SK-N-SH (cell line): ENCODE measurements at regions not wholly inside any gene's neighbourhood (a gene's known extent, or its start where the extent isn't known, plus 50 kb on each side); places are given as distances from the start of the nearest gene placed in this dataset.

Experiments used
- CHD2 ChIP-seq: fragments of 150-350 bp; IDR thresholded peaks from 2 replicates; pipeline ENCODE4 v1.6.1; 2018; ENCODE audit warnings: low read length; ENCODE audit not compliant: partially characterized antibody
- CTCF ChIP-seq: fragments of 200-600 bp; sonication (generic); IDR thresholded peaks from 2 replicates; pipeline ENCODE4 v1.6.1; 2017; ENCODE audit warnings: antibody characterized with exemption, mild to moderate bottlenecking, moderate library complexity
- ELF1 ChIP-seq: IDR thresholded peaks from 2 replicates; pipeline ENCODE4 v1.4.0; 2012
- FOXM1 ChIP-seq: IDR thresholded peaks from 2 replicates; pipeline ENCODE4 v1.4.0; 2012; ENCODE audit warnings: low read depth, mild to moderate bottlenecking
- JUND ChIP-seq: IDR thresholded peaks from 2 replicates; pipeline ENCODE4 v1.4.0; 2012
- MAX ChIP-seq: IDR thresholded peaks from 2 replicates; pipeline ENCODE4 v1.4.0; 2012; ENCODE audit warnings: low read depth
- POLR2AphosphoS5 ChIP-seq: IDR thresholded peaks from 2 replicates; pipeline ENCODE4 v1.6.1; 2012; ENCODE audit warnings: low read depth, low read length
- REST ChIP-seq: IDR thresholded peaks from 2 replicates; pipeline ENCODE4 v1.6.1; 2012; ENCODE audit warnings: mild to moderate bottlenecking, low read depth, low read length, moderate library complexity
- RFX5 ChIP-seq: IDR thresholded peaks from 2 replicates; pipeline ENCODE4 v1.6.1; 2012; ENCODE audit warnings: mild to moderate bottlenecking, improper control_type of control experiment, low read length
- SMC3 ChIP-seq: IDR thresholded peaks from 2 replicates; pipeline ENCODE4 v1.6.1; 2012; ENCODE audit warnings: low read depth, low read length, improper control_type of control experiment
- TAF1 ChIP-seq: IDR thresholded peaks from 2 replicates; pipeline ENCODE4 v1.6.1; 2012; ENCODE audit warnings: low read depth, mild to moderate bottlenecking, low read length, moderate library complexity, borderline replicate concordance
- YY1 ChIP-seq: IDR thresholded peaks from 2 replicates; pipeline ENCODE4 v1.4.0; 2012; ENCODE audit warnings: low read depth, mild to moderate bottlenecking
- TF ChIP-seq, protein P1 (sequence below): IDR thresholded peaks from 2 replicates; pipeline ENCODE4; 2012

DNA sequence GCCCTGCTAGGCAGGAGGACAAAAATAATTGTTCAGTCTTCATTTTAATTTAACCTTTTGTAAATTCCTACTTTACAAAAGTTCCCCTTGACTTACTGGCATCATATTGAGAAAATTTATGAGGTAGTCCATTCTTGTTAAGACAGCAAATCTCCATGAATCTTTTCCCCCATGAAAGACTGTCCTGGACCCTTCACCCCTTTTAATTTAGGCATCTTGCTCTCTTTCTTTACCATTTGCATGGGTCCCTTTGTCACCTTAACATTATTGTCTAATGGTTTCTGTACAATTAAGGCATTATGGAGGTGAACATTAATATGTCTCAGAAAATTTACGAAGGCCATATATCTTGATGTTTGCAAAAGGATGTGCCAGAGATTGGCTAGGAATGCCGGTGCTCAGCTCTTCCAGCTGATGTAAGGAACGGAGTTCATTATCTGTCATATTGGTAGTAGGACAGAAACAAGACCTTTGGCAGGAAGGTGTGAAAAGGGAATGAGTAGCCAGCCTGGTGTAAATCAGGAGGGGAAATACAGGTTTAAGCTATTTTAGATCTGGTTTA, 382.8 kb upstream of the TSHZ2 start:
- no peak for TF ChIP-seq FOXM1
- TF ChIP-seq YY1, result no peak
- no peak for TF ChIP-seq CTCF
- no peak for TF ChIP-seq TAF1
- TF ChIP-seq SMC3, result no peak
- no peak for TF ChIP-seq POLR2AphosphoS5
- TF ChIP-seq RFX5, result no peak
- no peak for TF ChIP-seq ELF1
- TF ChIP-seq CHD2, result no peak
- no peak for TF ChIP-seq MAX
- TF ChIP-seq REST, result no peak
- TF ChIP-seq JUND, result no peak
- TF ChIP-seq, protein P1, sequence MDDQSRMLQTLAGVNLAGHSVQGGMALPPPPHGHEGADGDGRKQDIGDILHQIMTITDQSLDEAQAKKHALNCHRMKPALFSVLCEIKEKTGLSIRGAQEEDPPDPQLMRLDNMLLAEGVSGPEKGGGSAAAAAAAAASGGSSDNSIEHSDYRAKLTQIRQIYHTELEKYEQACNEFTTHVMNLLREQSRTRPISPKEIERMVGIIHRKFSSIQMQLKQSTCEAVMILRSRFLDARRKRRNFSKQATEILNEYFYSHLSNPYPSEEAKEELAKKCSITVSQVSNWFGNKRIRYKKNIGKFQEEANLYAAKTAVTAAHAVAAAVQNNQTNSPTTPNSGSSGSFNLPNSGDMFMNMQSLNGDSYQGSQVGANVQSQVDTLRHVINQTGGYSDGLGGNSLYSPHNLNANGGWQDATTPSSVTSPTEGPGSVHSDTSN, result no peak
